GM21576 (cell line): ENCODE measurements at regions not wholly inside any gene's neighbourhood (a gene's known extent, or its start where the extent isn't known, plus 50 kb on each side); places are given as distances from the start of the nearest gene placed in this dataset.

Experiments
- ATAC-seq: cut with Tn5 transposase; IDR thresholded peaks from one replicate; pipeline ENCODE4 v1.9.1; 2021; ENCODE audit warnings: mild to moderate bottlenecking, moderate library complexity; ENCODE audit not compliant: unreplicated experiment

- no peak for ATAC-seq
These were observed 109.4 kb upstream of the MYL2 start for GRCh38 chr12:111029732-111030131.

DNA sequence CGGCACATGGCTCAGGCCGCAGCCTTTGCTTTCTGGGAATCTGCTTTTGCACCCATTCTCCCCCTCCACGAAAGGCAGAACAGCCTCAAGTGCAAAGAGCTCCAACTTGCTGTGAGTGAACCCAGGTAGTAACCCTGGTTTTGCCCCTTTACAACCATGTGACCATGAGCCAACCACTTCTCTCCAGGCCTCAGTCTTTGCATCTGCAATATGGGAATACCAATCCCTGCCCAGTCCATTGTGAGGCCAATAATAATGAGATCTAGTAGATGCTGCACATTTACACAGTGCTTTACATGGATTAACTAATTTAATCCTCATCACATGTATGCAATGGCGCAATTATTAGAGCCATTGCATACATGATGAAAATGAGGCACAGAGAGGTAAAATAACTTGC, 108.9 kb upstream of the MYL2 start:
- no peak for ATAC-seq

DNA sequence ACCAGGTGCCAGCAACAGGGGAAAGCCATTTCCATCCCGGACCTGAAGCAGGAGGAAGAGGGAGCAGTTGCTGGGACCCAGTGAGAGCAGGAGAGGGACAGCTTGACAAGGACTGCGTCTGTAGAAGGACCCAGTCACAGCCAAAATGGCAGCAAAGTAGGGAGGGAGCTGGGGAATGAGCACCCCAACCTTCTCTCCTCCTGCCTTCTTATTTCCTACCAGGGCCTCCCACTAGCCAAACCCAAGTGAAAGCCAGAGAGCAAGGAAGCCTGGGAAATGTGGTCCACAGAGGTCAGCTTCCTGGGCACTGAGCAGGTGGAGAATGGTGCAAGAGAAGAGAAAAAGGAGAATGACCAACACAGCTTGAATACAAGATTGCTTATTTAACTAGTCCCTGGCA, 108.5 kb upstream of the MYL2 start:
- ATAC-seq, result no peak

DNA sequence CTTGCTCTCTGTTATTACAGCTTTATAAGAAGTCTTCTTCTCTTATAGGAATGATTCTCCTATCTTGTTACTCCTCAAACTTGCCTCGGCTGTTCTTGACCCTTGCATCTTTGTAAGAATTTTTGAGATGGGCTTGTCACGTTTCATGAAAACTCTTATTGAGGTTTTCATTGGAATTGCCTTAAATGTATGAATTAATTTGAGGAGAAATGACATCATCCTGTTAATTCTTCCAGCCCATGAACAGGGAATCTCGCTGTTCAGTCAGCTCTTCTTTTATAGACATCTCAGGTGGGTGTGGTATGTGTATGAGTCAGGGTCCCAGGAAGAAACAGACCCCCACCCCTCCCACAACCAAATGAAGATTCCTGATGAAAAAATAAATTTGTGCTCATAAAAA, 107.1 kb upstream of the MYL2 start:
- ATAC-seq, result no peak

DNA sequence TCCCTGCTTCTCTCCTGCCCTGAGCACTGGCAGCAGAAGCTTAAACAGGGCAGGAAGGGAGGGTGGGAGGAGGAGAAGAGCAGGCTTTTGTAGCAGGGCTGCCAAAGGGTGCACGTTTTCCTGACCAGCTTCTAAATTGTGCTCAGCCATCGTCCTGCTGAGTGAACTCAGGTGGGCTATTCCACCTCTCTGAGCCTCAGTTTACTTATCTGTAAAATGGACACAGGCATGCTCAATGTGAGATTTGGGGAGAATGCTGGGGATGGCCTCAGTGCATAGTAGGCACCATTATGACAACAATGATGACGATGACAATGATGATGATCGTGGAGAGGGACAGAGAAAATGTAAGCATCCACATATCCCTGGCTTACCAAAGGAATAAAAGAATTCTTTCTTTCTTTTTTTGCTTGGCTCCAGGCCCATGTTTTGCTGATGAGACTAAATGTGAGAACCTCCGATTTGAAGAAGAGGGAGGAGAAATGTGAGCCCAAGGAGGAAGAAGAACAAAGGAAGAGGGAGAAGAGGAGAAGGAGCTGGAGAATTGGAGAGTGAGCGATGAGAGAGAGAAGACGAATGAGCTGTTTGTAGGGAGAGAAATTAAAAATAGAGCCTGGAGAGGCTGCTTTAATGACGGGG, 105.5 kb upstream of the MYL2 start:
- ATAC-seq, result no peak

DNA sequence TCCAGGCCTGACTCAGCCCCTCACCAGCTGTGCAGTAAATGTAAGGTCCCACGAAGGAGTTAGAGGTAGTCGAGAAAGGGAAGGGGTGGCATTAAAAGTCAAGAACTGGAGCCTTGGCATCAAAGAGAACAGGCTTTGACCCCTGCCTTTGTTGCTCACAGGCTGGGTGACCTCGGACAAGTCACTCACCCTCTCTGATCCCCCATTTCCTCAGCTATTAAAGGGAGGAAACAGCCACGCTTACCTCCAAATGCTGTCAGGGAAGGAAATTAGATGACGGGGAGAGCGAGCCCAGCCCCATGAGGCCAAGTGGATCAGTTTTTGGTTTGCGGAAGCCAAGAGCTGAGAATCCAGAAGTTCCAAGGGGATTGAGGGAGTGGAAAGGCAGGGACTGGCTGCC, 104.9 kb upstream of the MYL2 start:
- no peak for ATAC-seq

DNA sequence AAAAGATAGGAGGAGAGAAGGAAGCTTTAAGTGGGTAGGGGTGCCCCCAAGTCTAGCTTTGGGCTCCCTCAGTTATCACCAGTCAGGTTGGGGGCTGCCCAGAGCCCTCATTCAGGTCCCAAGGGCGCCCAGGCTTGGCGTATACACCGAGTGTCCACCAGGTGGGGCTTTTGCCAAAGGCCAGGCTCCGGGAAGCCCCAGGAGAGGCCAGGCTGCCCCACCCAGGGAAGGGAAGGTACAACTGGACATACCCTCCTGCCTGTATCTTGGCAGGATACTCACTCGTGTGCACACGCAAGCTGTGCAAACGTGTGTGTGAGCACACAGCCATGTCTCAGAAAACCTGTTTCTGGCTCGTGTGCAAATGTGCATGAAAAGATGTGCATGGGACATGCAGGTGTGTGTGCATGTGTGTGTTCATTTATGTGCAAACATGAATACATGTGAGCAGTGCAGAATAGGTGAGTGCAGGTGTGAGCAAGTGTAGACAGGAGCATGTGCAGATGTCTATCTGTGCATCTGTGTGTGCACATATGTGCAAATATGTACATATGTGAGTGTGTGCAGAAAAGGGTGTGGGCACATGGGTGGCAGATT, 103.9 kb upstream of the MYL2 start:
- no peak for ATAC-seq

DNA sequence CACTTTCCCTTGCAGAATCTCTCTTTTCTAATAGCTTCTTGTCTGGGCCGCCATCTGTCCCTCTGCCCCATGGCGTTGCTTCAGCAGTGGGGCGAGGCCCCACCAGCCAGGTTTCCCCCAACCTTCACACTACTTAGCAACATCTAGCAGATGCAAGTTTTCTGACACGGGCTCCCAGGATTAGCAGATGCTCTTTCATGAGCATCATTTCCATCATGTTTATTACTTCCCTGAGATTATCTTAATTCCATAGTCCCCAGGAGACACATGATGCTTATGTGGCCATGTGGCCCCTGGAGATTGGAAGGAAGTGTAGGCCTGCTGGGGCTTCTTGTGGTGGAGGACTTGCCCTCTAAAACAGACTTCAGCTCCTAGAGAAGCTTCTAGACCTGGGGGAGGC, 102.0 kb upstream of the MYL2 start:
- no peak for ATAC-seq

GRCh38 chr12:111014547-111014946, 94.2 kb upstream of the MYL2 start:
- no peak for ATAC-seq

DNA sequence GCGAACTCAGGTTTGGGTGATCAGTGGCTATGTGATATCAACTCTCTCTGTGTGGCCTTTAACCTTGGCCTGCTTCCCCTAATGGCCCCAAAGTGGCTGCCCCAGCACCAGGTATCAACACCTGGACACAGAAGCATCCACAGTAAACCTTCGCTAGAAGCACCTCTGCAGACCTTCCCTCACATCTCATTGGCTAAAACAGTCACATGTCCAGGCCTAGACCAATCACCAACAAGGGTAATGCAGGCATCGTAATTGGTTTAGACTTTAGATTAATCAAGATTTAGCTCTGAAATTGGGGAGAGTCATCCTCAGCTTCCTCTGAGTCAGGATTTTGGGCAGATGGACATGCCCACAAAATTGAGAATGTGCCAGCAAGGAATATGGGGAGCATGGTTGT, 92.5 kb upstream of the MYL2 start:
- no peak for ATAC-seq

GRCh38 chr12:111011999-111012600, 91.7 kb upstream of the MYL2 start:
- no peak for ATAC-seq

DNA sequence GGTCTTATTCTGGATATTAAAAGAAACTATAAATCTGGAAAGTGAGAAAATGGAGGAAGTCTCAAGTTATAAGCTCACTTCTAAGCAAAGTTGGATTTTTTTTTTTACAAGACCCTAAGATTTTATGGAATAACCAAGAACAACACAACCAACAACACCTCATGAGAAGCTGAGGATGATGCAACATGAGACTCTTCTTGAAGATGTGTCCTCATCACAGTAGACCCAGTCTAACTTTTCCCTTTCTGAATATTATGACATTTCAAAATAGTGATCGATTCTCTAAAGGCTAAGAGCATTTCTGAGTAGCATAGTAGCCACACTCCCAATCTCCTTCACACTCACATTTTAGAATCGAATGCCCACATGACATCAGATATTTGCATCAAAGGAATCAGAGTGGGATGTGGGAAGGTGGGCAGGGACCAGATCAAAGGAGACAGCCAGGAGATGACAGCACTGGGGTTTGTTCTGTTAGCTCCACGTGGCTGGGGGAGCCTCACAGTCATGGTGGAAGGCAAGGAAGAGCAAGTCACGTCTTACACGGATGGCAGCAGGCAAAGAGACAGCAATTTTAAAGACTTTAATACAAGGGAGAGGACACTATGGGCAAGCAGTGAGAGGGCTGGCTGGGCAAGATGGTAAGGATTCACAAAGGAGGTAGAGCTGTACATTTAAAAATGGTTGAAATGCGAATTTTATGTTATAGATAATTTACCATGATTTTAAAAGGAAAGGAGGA, 90.7 kb upstream of the MYL2 start:
- ATAC-seq, result no peak

DNA sequence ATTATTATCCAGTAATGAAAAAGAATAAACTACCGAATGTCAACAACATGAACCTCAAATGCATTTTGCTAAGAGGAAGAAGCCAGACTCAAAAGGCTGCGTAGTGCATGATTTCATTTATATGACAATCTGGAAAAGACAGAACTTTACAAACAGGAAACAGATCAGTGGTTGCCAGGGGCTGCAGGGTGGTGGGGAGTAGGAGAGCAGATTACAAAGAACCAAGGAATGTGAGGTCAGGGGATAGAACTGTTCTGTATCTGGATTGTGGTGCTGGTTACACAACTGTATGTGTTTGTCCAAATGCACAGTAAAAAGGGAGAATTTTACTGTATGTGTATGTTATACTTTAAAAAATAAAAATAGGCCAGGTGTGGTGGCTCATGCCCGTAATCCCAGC, 89.7 kb upstream of the MYL2 start:
- ATAC-seq, result no peak

DNA sequence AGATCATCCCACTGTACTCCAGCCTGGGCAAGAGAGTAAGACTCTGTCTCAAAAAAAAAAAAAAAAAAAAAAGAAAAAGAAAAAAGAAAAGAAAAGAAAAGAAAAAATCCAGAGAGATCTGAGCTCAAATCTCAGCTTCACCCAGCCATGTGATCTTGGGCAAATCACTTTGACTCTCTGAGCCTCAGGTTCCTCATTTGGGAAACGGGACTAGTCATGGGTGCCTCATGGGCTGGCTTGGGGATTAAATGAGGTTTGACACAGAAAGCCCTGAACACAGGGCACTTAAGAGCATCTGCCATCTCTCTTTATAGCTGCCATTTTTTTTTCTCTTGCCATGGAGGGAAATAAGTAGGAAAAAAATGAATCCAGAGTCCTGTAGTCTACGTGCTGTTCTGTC, 86.2 kb upstream of the MYL2 start:
- ATAC-seq, result no peak

- ATAC-seq, result no peak
These were observed 78.6 kb upstream of the MYL2 start for GRCh38 chr12:110998971-110999370.

DNA sequence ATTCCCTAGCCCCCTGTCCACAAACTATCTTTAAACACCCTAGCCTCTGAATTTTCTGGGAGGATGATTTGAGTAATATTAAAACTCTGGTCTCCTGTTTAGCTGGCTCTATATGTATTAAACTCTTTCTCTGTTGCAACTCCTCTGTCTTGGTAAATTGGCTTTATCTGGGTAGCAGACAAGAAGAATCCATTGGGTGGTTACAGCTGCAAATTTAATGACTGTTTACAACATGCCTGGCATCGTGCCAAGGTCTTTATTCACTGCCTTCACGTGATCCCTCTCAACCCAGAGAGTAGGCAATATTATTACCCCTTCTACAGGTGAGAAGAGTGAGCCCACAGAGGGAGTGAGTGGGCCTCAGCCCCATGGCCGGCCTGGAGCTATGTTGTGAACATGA, 77.8 kb upstream of the MYL2 start:
- ATAC-seq, result no peak

DNA sequence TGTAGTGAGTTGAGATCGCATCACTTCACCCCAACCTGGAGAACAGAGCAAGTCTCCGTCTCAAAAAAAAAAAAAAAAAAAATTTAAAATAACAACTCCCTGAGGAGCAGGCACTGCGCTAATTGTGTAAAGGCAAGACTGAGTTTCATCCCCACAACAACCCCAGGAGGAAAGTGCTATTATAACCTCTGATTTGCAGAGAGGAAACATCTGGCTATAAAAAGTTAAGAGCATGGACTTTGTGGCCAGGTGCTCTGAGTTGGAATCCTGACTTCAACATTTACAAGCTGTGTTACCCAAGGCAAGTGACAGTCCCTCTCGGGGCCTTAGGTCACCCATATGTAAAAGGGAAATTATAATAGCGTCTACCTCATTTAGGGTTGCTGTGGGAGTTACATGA, 76.0 kb upstream of the MYL2 start:
- ATAC-seq, result no peak

DNA sequence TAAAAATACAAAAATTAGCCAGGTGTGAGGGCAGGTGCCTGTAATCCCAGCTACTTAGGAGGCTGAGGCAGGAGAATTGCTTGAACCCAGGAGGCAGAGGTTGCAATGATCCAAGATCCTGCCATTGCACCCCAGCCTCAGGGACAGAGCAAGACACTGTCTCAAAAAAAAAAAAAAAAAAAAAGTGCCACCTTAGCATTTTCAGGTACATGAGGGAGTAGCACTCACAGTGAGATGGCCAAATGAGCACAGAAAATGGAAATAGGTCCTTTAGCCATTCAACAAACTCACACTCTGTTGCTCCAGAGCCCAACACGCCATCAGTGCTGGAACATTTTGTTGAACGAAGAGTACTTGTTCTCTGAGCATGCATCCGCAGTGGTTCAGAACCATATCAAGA, 75.2 kb upstream of the MYL2 start:
- no peak for ATAC-seq

GRCh38 chr12:110995016-110995415, 74.6 kb upstream of the MYL2 start:
- ATAC-seq, result no peak

GRCh38 chr12:110993434-110993833, 73.1 kb upstream of the MYL2 start:
- ATAC-seq, result no peak

DNA sequence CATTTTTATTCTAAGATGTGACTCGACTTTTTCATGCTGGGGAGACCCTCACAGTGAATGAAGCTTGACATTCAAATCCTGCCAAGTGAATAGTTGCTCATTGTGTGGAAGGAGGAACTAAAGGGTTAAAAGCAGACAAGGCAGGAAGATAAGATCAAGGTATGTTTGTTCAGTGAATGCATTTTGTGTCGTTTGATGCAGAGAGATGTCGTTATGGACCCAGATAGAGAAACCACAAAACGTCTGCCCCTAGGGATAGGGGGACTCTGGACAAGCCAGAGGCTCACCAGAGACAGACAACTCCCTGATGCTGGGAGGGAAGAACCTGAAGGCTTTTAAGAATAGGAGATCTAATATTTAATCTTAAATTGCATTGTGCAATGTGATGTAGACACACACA, 72.5 kb upstream of the MYL2 start:
- no peak for ATAC-seq

DNA sequence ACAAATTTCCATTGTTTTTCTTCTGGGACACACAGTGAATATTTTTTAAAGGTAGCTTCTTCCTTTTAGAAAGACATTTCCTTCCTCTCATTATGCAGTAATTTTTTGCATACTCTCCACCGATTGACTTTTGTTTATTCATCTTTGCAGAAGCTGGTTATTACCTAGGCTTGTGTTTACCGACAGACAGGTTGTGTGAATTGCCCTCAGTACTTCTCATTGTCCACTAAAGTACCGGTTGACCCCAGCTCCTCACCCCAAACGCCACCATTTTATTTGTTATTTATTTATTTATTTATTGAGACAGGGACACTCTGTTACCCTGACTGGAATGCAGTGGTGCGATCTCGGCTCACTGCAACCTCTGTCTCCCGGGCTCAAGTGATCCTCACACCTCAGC, 63.4 kb upstream of the MYL2 start:
- ATAC-seq, result no peak
